DND-41 (cell line): ENCODE measurements at regions not wholly inside any gene's neighbourhood (a gene's known extent, or its start where the extent isn't known, plus 50 kb on each side); places are given as distances from the start of the nearest gene placed in this dataset.

Experiments
- EZH2 ChIP-seq: IDR thresholded peaks from 3 replicates; pipeline ENCODE4 v1.6.1; 2012; ENCODE audit warnings: borderline replicate concordance, low read depth, mild to moderate bottlenecking, moderate library complexity, low read length, inconsistent platforms; ENCODE audit not compliant: severe bottlenecking
- TF ChIP-seq, protein P1 (sequence below): IDR thresholded peaks from 2 replicates; pipeline ENCODE4 v1.5.1; 2012; ENCODE audit warnings: borderline replicate concordance, low read length, moderate library complexity, mild to moderate bottlenecking; ENCODE audit not compliant: poor library complexity, severe bottlenecking; ENCODE audit errors: extremely low read depth

DNA sequence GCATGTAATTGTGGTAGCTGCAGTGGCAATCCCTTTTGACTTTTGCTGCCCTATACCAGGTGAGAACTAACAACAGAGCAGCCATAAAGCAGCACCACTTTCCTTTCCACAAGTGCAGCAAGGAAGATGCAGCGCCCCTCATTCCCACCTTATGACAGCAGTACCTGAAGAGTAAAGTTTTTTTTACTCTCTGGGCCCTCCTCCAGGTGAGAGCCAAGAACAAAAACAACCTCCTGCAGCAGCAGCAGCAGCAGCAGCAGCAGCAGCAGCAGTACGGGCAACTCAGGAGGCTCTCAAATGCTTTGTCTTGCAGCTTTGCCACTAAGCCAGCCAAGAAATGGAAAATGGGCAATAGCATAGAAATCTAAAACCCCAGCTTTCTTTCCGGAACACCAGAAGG is 397.5 kb downstream of the FIGN start:
- TF ChIP-seq, protein P1, sequence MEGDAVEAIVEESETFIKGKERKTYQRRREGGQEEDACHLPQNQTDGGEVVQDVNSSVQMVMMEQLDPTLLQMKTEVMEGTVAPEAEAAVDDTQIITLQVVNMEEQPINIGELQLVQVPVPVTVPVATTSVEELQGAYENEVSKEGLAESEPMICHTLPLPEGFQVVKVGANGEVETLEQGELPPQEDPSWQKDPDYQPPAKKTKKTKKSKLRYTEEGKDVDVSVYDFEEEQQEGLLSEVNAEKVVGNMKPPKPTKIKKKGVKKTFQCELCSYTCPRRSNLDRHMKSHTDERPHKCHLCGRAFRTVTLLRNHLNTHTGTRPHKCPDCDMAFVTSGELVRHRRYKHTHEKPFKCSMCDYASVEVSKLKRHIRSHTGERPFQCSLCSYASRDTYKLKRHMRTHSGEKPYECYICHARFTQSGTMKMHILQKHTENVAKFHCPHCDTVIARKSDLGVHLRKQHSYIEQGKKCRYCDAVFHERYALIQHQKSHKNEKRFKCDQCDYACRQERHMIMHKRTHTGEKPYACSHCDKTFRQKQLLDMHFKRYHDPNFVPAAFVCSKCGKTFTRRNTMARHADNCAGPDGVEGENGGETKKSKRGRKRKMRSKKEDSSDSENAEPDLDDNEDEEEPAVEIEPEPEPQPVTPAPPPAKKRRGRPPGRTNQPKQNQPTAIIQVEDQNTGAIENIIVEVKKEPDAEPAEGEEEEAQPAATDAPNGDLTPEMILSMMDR: no peak
- TF ChIP-seq EZH2: no peak
